IMR-90 (cell line): ENCODE measurements at regions not wholly inside any gene's neighbourhood (a gene's known extent, or its start where the extent isn't known, plus 50 kb on each side); places are given as distances from the start of the nearest gene placed in this dataset.

Experiments
- ATAC-seq: fragments of 200-7000 bp; cut with Tn5 transposase; 2 replicates; pipeline ENCODE4 v1.9.1; 2020; ENCODE audit warnings: low read depth, mild to moderate bottlenecking, moderate library complexity
- BruUV-seq: library from RNA; stranded (reverse); fragments of 400-500 nt; replicated peaks from 2 replicates; lab custom pipeline; 2021; lab: Mats Ljungman, UMichigan
- CTCF ChIA-PET: fragments of 300-600 bp; formaldehyde crosslinking; extraction: SDS; loops from one replicate; lab custom pipeline; 2021; ENCODE audit warnings: antibody characterized with exemption; lab: Yijun Ruan, JAX
- POLR2A ChIA-PET: fragments of 300-600 bp; sonication (Branson Sonifier 250); formaldehyde crosslinking; loops from one replicate; lab custom pipeline; 2022; ENCODE audit warnings: antibody characterized with exemption; ENCODE audit not compliant: unreplicated experiment; lab: Charles Lee
- DNase-seq: peaks from one replicate; pipeline ENCODE4 v3.0.0; 2013
- H2AFZ ChIP-seq: replicated peaks from 2 replicates; pipeline ENCODE3; 2013; ENCODE audit warnings: low read length, mild to moderate bottlenecking; ENCODE audit not compliant: poor library complexity
- H2AK5ac ChIP-seq: 2 replicates; pipeline ENCODE4 v1.6.1; 2013; ENCODE audit warnings: low read depth, low read length, inconsistent platforms
- H2AK9ac ChIP-seq: replicated peaks from 2 replicates; pipeline ENCODE3; 2013; ENCODE audit warnings: mild to moderate bottlenecking, low read depth, low read length, moderate library complexity; ENCODE audit not compliant: poor library complexity
- H2BK120ac ChIP-seq: 2 replicates; pipeline ENCODE4 v1.6.1; 2013; ENCODE audit warnings: low read depth, low read length, inconsistent platforms
- H2BK15ac ChIP-seq: 3 replicates; pipeline ENCODE4 v1.6.1; 2013; ENCODE audit warnings: low read depth, low read length, inconsistent platforms
- H2BK20ac ChIP-seq: 2 replicates; pipeline ENCODE4 v1.6.1; 2013; ENCODE audit warnings: low read depth, mild to moderate bottlenecking, inconsistent platforms, low read length, moderate library complexity
- H2BK5ac ChIP-seq: 2 replicates; pipeline ENCODE4 v1.6.1; 2013; ENCODE audit warnings: mild to moderate bottlenecking, low read depth, low read length, inconsistent platforms; ENCODE audit not compliant: poor library complexity, severe bottlenecking
- H3K14ac ChIP-seq: replicated peaks from 2 replicates; pipeline ENCODE4 v1.6.1; 2013; ENCODE audit warnings: low read depth, low read length, inconsistent platforms
- H3K18ac ChIP-seq: 2 replicates; pipeline ENCODE4 v1.6.1; 2013; ENCODE audit warnings: low read depth, low read length, control low read depth
- H3K23ac ChIP-seq: 2 replicates; pipeline ENCODE4 v1.6.1; 2013; ENCODE audit warnings: low read depth, low read length, inconsistent platforms
- H3K27ac ChIP-seq: 2 replicates; pipeline ENCODE4 v1.5.1; 2013; ENCODE audit warnings: mild to moderate bottlenecking, control low read depth, low read length; ENCODE audit not compliant: insufficient read depth
- H3K27me3 ChIP-seq: 2 replicates; pipeline ENCODE4 v1.6.1; 2013; ENCODE audit warnings: low read length; ENCODE audit not compliant: control insufficient read depth, insufficient read depth
- H3K36me3 ChIP-seq: 2 replicates; pipeline ENCODE4 v1.6.1; 2013; ENCODE audit warnings: low read length, mixed read lengths; ENCODE audit not compliant: control insufficient read depth, insufficient read depth
- H3K4ac ChIP-seq: 2 replicates; pipeline ENCODE4 v1.6.1; 2013; ENCODE audit warnings: low read depth, low read length, inconsistent platforms
- H3K4me1 ChIP-seq: 2 replicates; pipeline ENCODE4 v1.6.1; 2013; ENCODE audit warnings: low read length, mixed read lengths; ENCODE audit not compliant: control insufficient read depth, insufficient read depth
- H3K4me2 ChIP-seq: 2 replicates; pipeline ENCODE4 v1.6.1; 2013; ENCODE audit warnings: low read depth, mild to moderate bottlenecking, control low read depth, low read length, moderate library complexity
- H3K4me3 ChIP-seq: 2 replicates; pipeline ENCODE4 v1.5.1; 2013; ENCODE audit warnings: low read depth, mild to moderate bottlenecking, control low read depth, low read length, moderate library complexity; ENCODE audit not compliant: insufficient read depth
- H3K56ac ChIP-seq: 2 replicates; pipeline ENCODE4 v1.6.1; 2013; ENCODE audit warnings: low read length, inconsistent platforms; ENCODE audit not compliant: insufficient read depth; ENCODE audit errors: extremely low read depth
- H3K79me1 ChIP-seq, 2 experiments: 2 replicates each; pipeline ENCODE4 v1.6.1; 2013; ENCODE audit warnings: low read length in 2 of 2, inconsistent platforms in 1 of 2, low read depth in 1 of 2
- H3K9ac ChIP-seq: 2 replicates; pipeline ENCODE4 v1.6.1; 2013; ENCODE audit warnings: low read depth, low read length, control low read depth
- H3K9me1 ChIP-seq: 2 replicates; pipeline ENCODE4 v1.6.1; 2013; ENCODE audit warnings: low read length, inconsistent platforms; ENCODE audit not compliant: insufficient read depth
- H3K9me3 ChIP-seq: 2 replicates; pipeline ENCODE4 v1.6.1; 2013; ENCODE audit warnings: low read length; ENCODE audit not compliant: control insufficient read depth, insufficient read depth
- H4K20me1 ChIP-seq: 2 replicates; pipeline ENCODE4 v1.6.1; 2013; ENCODE audit warnings: low read length, inconsistent platforms; ENCODE audit not compliant: insufficient read depth
- H4K5ac ChIP-seq: 2 replicates; pipeline ENCODE4 v1.6.1; 2013; ENCODE audit warnings: mild to moderate bottlenecking, low read depth, low read length, control low read depth
- H4K8ac ChIP-seq, 2 experiments: 2 replicates each; pipeline ENCODE4 v1.6.1; 2013; ENCODE audit warnings: low read depth in 2 of 2, low read length in 2 of 2, control low read depth in 1 of 2, inconsistent platforms in 1 of 2
- H4K91ac ChIP-seq: 2 replicates; pipeline ENCODE4 v1.6.1; 2013; ENCODE audit warnings: low read depth, low read length, inconsistent platforms; ENCODE audit not compliant: insufficient read depth
- BHLHE40 ChIP-seq: fragments of 150-350 bp; IDR thresholded peaks from 2 replicates; pipeline ENCODE4 v1.6.1; 2016; ENCODE audit warnings: mild to moderate bottlenecking, low read depth, low read length
- CEBPB ChIP-seq: IDR thresholded peaks from 2 replicates; pipeline ENCODE4 v1.6.1; 2012; ENCODE audit warnings: low read depth, low read length, improper control_type of control experiment
- CHD1 ChIP-seq: IDR thresholded peaks from 2 replicates; pipeline ENCODE4 v1.6.1; 2012; ENCODE audit warnings: low read depth, low read length, improper control_type of control experiment
- FOS ChIP-seq: fragments of 150-350 bp; IDR thresholded peaks from 2 replicates; pipeline ENCODE4 v1.6.1; 2016; ENCODE audit warnings: low read depth, low read length
- MAFK ChIP-seq: IDR thresholded peaks from 2 replicates; pipeline ENCODE4 v1.6.1; 2012; ENCODE audit warnings: low read depth, low read length, improper control_type of control experiment
- MAZ ChIP-seq: IDR thresholded peaks from 2 replicates; pipeline ENCODE4 v1.6.1; 2012; ENCODE audit warnings: low read depth, mild to moderate bottlenecking, low read length, improper control_type of control experiment, moderate library complexity, borderline replicate concordance
- MXI1 ChIP-seq: IDR thresholded peaks from 2 replicates; pipeline ENCODE4 v1.6.1; 2012; ENCODE audit warnings: low read depth, mild to moderate bottlenecking, low read length, moderate library complexity, borderline replicate concordance
- NFE2L2 ChIP-seq: fragments of 150-350 bp; IDR thresholded peaks from 2 replicates; pipeline ENCODE4 v1.6.1; 2016; ENCODE audit warnings: low read depth, mild to moderate bottlenecking, low read length
- POLR2A ChIP-seq: IDR thresholded peaks from 2 replicates; pipeline ENCODE4 v1.6.1; 2012; ENCODE audit warnings: mild to moderate bottlenecking, low read depth, low read length
- RAD21 ChIP-seq: IDR thresholded peaks from 2 replicates; pipeline ENCODE4 v1.6.1; 2012; ENCODE audit warnings: low read length, improper control_type of control experiment
- RCOR1 ChIP-seq: IDR thresholded peaks from 2 replicates; pipeline ENCODE4 v1.6.1; 2012; ENCODE audit warnings: mild to moderate bottlenecking, low read length, improper control_type of control experiment; ENCODE audit not compliant: insufficient replicate concordance
- RFX5 ChIP-seq: IDR thresholded peaks from 2 replicates; pipeline ENCODE4 v1.8.0; 2012; ENCODE audit warnings: low read depth, mild to moderate bottlenecking, low read length, moderate library complexity
- SMC3 ChIP-seq: fragments of 150-350 bp; IDR thresholded peaks from 2 replicates; pipeline ENCODE4 v1.6.1; 2016; ENCODE audit warnings: low read depth, mild to moderate bottlenecking, antibody characterized with exemption, low read length, moderate library complexity
- WGBS, 2 experiments: methylation state at CpG; one replicate each; pipeline versions ENCODE4 v1.1.5 to v1.1.7; 2013; ENCODE audit warnings: missing lambda C conversion rate in 2 of 2; ENCODE audit not compliant: insufficient read length in 1 of 2; ENCODE audit errors: extremely low coverage in 2 of 2; 5-methylcytosine and 5-hydroxymethylcytosine counted together
- dilution Hi-C: fragments of 300-500 bp; cut with HindIII; formaldehyde crosslinking; loops from one replicate; pipeline ENCODE4 v1.14.3; 2018; ENCODE audit warnings: low sequenced_read_pairs; ENCODE audit not compliant: unreplicated experiment
- in situ Hi-C: fragments of 300-500 bp; cut with MboI; formaldehyde crosslinking; loops from 3 replicates; pipeline ENCODE4 v1.14.3; 2019; ENCODE audit warnings: low sequenced_read_pairs, inconsistent platforms, mixed read lengths
- intact Hi-C: fragments of 100-400 bp; cut with micrococcal nuclease; formaldehyde crosslinking; loops from 2 replicates; pipeline ENCODE4 v1.10.0; 2022
- TF ChIP-seq, protein P1 (sequence below): fragments of 150-350 bp; IDR thresholded peaks from 2 replicates; pipeline ENCODE4 v1.6.1; 2016; ENCODE audit warnings: low read depth, mild to moderate bottlenecking, low read length, moderate library complexity, borderline replicate concordance
- TF ChIP-seq, protein P2 (sequence below): fragments of 150-350 bp; IDR thresholded peaks from 2 replicates; pipeline ENCODE4 v1.6.1; 2017; ENCODE audit warnings: mild to moderate bottlenecking, antibody characterized with exemption, low read length, low read depth
- TF ChIP-seq, protein P3 (sequence below): conservative IDR thresholded peaks from 2 replicates; pipeline ENCODE4 v1.5.1; 2012; ENCODE audit warnings: mild to moderate bottlenecking, low read depth, low read length, improper control_type of control experiment

DNA sequence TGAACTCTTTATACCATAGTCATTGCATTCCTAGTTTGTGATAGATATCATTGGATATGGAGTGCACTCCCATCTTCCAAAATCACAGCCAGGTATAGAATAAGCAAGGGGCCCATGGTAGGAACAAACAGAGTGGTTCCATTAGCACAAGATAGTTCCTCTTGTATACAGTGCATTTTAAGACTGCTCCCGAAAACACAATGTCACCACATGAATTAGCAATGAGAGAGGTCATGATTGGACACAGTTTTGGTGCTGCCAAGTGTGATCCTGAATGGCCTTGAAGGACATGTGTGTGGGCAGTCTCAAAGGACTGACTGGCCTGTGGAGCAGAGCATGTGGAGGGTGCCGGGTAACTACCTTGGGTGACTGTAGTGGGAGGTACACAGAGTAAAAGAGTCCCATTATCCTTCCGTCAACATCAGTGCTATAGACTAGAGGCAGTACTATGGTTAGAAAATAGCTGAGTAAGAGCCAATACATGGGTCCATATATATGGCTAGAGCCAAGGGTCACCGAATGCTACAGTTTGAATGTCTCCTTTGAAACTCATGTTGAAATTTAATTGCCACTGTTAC is 549.9 kb downstream of the DSC3 start:
- Histone ChIP-seq H4K91ac (no peak overlapping the region), H3K27ac (no peak overlapping the region), H2AFZ (no peak overlapping the region), H3K27me3 (no peaks in the 10 kb centered on the region), H3K4me2 (no peak overlapping the region), H4K5ac (no peak overlapping the region), H2AK9ac (no peak overlapping the region), H3K79me1 (no peaks in the 10 kb centered on the region), H2BK15ac (no peak overlapping the region), H4K20me1 (no peaks in the 10 kb centered on the region), H2BK20ac (no peak overlapping the region), H3K14ac (no peak overlapping the region), H3K9me1 (no peaks in the 10 kb centered on the region), H3K36me3 (no peaks in the 10 kb centered on the region), H3K9ac (no peak overlapping the region), H2BK120ac (no peak overlapping the region), H3K18ac (no peak overlapping the region), H3K4me1 (no peaks in the 10 kb centered on the region), H4K8ac (no peak overlapping the region), H3K4me3 (no peak overlapping the region), H3K4ac (no peak overlapping the region), H3K23ac (no peak overlapping the region), H2AK5ac (no peak overlapping the region), H3K9me3 (no peaks in the 10 kb centered on the region; the same call in 1 of the 2 replicates), H3K56ac (no peak overlapping the region), H2BK5ac (no peak overlapping the region)
- intact Hi-C loops (no loop called here), in situ Hi-C loops (no loop called here), dilution Hi-C loops (no loop called here)
- no CpG with 5 or more reads among the region's 4 CpGs for WGBS, 2 experiments
- POLR2A ChIA-PET = no interaction called here
- ATAC-seq = no peak
- no TSS peak for BruUV-seq
- CTCF ChIA-PET = no interaction called here
- DNase-seq = no peak
- TF ChIP-seq, protein P1, sequence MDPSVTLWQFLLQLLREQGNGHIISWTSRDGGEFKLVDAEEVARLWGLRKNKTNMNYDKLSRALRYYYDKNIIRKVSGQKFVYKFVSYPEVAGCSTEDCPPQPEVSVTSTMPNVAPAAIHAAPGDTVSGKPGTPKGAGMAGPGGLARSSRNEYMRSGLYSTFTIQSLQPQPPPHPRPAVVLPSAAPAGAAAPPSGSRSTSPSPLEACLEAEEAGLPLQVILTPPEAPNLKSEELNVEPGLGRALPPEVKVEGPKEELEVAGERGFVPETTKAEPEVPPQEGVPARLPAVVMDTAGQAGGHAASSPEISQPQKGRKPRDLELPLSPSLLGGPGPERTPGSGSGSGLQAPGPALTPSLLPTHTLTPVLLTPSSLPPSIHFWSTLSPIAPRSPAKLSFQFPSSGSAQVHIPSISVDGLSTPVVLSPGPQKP = no peak
- TF ChIP-seq RCOR1 (no peak), CEBPB (no peak), MAFK (no peak), SMC3 (no peak), RFX5 (no peak), BHLHE40 (no peak), MXI1 (no peak), RAD21 (no peak), CHD1 (no peak), POLR2A (no peak), MAZ (no peak), FOS (no peak), NFE2L2 (no peak)
- TF ChIP-seq, protein P2, sequence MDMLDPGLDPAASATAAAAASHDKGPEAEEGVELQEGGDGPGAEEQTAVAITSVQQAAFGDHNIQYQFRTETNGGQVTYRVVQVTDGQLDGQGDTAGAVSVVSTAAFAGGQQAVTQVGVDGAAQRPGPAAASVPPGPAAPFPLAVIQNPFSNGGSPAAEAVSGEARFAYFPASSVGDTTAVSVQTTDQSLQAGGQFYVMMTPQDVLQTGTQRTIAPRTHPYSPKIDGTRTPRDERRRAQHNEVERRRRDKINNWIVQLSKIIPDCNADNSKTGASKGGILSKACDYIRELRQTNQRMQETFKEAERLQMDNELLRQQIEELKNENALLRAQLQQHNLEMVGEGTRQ = no peak
- TF ChIP-seq, protein P3, sequence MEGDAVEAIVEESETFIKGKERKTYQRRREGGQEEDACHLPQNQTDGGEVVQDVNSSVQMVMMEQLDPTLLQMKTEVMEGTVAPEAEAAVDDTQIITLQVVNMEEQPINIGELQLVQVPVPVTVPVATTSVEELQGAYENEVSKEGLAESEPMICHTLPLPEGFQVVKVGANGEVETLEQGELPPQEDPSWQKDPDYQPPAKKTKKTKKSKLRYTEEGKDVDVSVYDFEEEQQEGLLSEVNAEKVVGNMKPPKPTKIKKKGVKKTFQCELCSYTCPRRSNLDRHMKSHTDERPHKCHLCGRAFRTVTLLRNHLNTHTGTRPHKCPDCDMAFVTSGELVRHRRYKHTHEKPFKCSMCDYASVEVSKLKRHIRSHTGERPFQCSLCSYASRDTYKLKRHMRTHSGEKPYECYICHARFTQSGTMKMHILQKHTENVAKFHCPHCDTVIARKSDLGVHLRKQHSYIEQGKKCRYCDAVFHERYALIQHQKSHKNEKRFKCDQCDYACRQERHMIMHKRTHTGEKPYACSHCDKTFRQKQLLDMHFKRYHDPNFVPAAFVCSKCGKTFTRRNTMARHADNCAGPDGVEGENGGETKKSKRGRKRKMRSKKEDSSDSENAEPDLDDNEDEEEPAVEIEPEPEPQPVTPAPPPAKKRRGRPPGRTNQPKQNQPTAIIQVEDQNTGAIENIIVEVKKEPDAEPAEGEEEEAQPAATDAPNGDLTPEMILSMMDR = no peak
